HG03025 (cell line): ENCODE measurements at regions not wholly inside any gene's neighbourhood (a gene's known extent, or its start where the extent isn't known, plus 50 kb on each side); places are given as distances from the start of the nearest gene placed in this dataset.

Source experiments
- ATAC-seq: cut with Tn5 transposase; IDR thresholded peaks from one replicate; pipeline ENCODE4 v1.9.1; 2021; ENCODE audit warnings: mild to moderate bottlenecking, moderate library complexity; ENCODE audit not compliant: unreplicated experiment, low FRiP score

- no peak for ATAC-seq
Measured at GRCh38 chr6:50213146-50213545, 163.4 kb upstream of the DEFB112 start.

GRCh38 chr6:50214937-50215336, 165.2 kb upstream of the DEFB112 start:
- ATAC-seq = no peak

DNA sequence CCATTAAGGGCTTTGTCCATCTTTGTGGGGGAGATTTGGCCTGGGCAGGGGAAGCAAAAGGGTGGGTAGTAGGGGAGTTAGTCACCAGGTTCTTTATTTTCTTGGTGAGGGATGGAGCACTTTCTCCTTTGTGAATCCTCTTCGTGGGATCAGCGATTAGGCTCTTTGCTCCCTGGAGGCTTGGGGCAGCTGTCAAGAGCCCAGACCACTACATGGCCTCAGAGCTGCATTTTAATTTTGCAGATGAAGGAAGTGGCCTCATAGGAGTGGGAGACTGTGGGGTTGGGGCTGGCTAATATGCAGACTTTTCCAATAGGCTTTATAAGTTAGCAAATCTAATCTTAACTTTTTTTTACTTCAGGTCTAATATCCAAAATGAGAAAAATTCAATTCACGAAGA, 168.1 kb upstream of the DEFB112 start:
- ATAC-seq = no peak

DNA sequence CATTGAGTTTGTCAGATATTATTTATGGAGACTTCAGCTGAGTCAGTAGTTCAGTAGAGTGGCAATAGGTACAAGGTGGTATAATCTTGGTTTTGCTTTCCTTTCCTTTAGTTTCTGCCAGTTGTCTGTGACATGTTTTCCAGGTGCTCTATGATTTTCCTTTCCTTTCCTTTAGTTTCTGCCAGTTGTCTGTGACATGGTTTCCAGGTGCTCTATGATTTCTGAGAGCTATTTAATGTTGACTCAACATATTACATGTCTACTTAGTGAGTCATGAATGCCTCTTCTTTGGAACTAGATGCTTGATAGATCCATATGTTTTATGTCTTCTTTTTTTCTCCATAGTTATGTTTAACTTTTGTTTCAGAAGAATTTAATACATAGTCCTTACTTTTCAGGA, 186.4 kb upstream of the DEFB112 start:
- no peak for ATAC-seq

GRCh38 chr6:50239853-50240252, 190.1 kb upstream of the DEFB112 start:
- ATAC-seq = no peak

GRCh38 chr6:50240986-50241385, 191.3 kb upstream of the DEFB112 start:
- no peak for ATAC-seq

- no peak for ATAC-seq
Measured at GRCh38 chr6:50249493-50249892, 199.8 kb upstream of the DEFB112 start.

- no peak for ATAC-seq
Measured at GRCh38 chr6:50257322-50257721, 207.6 kb upstream of the DEFB112 start.

GRCh38 chr6:50259903-50260302, 210.2 kb upstream of the DEFB112 start:
- no peak for ATAC-seq

DNA sequence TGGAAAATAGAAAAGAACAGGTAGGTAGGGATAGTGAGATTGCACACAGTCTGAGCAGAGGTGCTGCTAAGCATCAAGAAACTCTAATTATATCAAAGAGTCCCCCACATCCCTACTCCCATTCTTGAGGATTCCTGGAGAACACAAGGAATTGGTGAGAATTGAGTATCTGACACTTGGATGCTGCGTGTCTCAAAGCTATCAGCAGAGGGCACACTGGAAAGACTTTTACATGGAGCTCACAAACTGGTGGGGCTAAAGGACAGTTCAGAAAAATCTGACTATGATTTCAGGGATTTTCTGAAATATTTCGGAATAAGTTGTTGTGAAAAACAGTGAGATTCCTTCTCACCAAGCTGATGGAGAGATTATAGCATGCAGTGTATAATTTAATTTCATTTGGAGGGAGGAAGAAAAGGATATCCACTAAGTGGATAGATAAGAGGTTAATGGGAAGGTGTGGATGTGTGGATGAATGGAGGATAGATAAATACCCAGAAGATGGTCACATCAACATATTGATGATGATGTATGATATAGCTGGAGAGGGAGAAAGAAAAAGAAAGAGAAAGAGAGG, 215.4 kb upstream of the DEFB112 start:
- ATAC-seq = no peak

- no peak for ATAC-seq
Measured at GRCh38 chr6:50270415-50270814, 220.7 kb upstream of the DEFB112 start.

DNA sequence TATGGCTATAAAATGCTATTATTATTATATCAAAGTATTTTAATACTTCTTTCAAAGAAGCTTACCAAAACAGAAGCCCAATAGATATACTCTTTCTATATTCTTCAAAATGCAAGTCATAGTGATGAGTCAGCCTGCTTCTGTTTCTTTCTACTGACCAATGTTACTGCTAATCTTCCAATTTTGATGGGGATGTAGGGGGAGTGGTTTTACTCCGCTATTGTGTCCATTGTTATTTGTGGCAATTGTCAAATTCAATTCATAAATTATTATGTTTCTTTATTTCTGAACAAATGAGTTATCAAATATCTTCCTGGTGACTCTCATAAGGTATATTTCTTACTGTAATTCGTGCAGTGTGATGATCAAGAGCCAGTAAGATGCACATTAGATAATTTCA, 221.5 kb upstream of the DEFB112 start:
- ATAC-seq = no peak

GRCh38 chr6:50271817-50272216, 222.1 kb upstream of the DEFB112 start:
- no peak for ATAC-seq

DNA sequence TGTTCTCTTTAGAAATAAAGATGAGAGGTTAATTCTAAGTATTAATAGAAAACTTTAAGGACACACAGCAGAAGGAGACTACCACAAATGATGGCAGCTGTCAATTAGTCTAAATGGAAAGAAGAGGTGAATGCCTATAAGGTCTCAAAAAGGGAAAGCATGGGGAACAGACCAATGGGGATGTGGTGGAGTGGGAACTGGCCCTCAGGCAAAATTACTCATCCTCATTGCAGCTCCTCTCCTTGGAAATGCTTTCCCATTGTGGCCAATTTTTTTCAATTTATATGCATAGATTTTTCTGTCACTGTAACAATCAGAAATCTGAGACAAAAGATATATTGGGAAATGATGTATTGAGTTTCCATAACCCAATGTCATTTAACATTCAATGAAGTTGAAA, 222.9 kb upstream of the DEFB112 start:
- no peak for ATAC-seq

DNA sequence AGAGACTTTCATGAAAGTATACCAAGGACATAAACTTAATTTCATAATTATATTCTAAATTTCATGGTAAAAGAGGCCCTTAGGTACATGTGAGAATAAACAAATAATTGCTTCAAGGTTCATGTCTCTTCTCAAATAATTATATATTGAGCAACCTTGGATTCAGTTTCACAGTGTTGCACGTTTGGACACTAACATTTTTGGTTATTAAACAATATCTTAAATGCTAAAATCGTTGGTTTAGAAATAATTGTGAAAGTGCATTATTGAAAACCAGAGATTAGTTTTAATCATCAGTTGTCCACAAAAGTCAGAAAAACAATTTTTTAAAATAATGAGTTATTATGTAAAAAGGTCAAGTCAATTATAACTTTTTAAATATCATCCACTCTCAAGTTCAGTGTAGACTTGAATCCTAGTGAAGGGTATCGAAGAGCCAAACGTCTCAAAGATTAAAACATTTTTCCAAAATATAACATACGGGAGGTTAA, 227.1 kb upstream of the DEFB112 start:
- ATAC-seq = no peak

DNA sequence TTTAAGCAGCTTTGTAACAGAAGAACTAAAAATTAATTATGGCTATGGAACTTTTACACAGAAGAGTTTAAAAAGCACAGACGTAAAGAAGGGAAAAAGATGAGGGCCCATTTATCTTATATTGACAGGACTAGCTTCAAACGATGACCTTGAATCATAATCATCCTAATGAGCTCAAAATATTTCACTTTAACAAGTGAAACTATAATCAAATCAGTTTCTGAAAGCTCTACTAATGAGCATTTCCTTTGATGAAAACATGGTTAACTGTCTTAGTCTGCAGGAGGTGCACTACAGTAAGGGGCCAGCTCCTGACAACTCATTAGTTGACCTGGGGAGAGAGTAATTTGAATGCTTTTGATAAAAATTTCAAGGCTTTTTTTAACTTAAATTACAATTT, 228.0 kb upstream of the DEFB112 start:
- no peak for ATAC-seq

- ATAC-seq = no peak
Measured at GRCh38 chr6:50278663-50279062, 228.9 kb upstream of the DEFB112 start.

GRCh38 chr6:50285735-50286134, 236.0 kb upstream of the DEFB112 start:
- ATAC-seq = no peak

- ATAC-seq = no peak
Measured at GRCh38 chr6:50288241-50288640, 238.5 kb upstream of the DEFB112 start.

- ATAC-seq = no peak
Measured at GRCh38 chr6:50288881-50289280, 239.2 kb upstream of the DEFB112 start.

DNA sequence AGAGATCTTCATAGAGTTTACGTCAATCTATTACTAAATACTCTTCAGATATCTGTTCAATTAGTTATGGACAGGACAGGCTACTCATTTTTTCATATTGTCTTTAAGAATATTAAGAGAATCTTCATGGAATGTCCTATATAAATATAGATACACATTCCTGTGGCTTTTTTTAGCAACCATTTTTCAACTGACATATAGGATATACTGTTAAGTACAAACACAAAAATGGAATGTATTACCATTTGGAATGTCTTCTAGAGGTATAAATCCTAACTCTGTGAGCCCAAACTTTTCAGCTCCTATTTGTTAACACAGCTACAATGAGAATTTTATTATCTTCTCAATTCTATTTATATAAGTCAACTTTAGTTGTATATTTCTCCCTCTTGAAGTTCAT, 239.6 kb upstream of the DEFB112 start:
- ATAC-seq = no peak

DNA sequence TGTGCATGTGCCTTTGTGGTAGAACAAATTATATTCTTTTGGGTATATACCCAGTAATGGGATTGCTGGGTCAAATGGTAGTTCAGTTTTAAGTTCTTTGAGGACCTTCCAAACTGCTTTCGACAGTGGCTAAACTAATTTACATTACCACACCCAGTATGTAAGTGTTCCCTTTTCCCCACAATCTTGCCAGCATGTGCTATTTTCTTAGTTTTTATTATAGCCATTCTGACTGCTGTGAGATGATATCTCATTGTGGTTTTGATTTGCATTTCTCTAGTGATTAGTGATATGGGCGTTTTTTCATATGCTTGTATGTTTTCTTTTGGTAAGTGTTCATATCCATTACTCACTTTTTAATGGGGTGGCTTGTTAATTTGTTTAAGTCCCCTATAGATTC, 251.6 kb upstream of the DEFB112 start:
- no peak for ATAC-seq

- no peak for ATAC-seq
Measured at GRCh38 chr6:50305660-50306059, 255.9 kb upstream of the DEFB112 start.
